Smooth muscle cell (in vitro differentiated cells): ENCODE measurements at regions not wholly inside any gene's neighbourhood (a gene's known extent, or its start where the extent isn't known, plus 50 kb on each side); places are given as distances from the start of the nearest gene placed in this dataset.

Experiments used
- DNase-seq: peaks from one replicate; lab custom pipeline; 2025; ENCODE audit not compliant: unreplicated experiment; lab: John Stamatoyannopoulos, UW
- H2AFZ ChIP-seq: fragments of 200-600 bp; sonication (generic); 2 replicates; pipeline ENCODE4 v1.6.0; 2016; ENCODE audit warnings: antibody characterized with exemption, low read depth, mild to moderate bottlenecking
- H3F3A ChIP-seq: fragments of 200-600 bp; sonication (generic); 2 replicates; pipeline ENCODE4 v1.6.0; 2017; ENCODE audit warnings: antibody characterized with exemption, low read depth
- H3K27ac ChIP-seq: fragments of 200-600 bp; sonication (generic); 2 replicates; pipeline ENCODE4 v1.5.1; 2016; ENCODE audit warnings: low read depth, mild to moderate bottlenecking
- H3K27me3 ChIP-seq: fragments of 200-600 bp; sonication (generic); 2 replicates; pipeline ENCODE4 v1.6.1; 2016; ENCODE audit warnings: low read depth, mild to moderate bottlenecking
- H3K36me3 ChIP-seq: fragments of 200-600 bp; sonication (generic); 2 replicates; pipeline ENCODE4 v1.5.1; 2016; ENCODE audit warnings: low read depth
- H3K4me1 ChIP-seq: fragments of 200-600 bp; sonication (generic); 2 replicates; pipeline ENCODE4 v1.5.1; 2016; ENCODE audit warnings: low read depth
- H3K4me2 ChIP-seq: fragments of 200-600 bp; sonication (generic); 2 replicates; pipeline ENCODE4 v1.6.0; 2016; ENCODE audit warnings: mild to moderate bottlenecking
- H3K4me3 ChIP-seq: fragments of 200-600 bp; sonication (generic); 2 replicates; pipeline ENCODE4 v1.5.1; 2016; ENCODE audit warnings: mild to moderate bottlenecking
- H3K79me2 ChIP-seq: fragments of 200-600 bp; sonication (generic); 2 replicates; pipeline ENCODE4 v1.6.0; 2016; ENCODE audit warnings: low read depth, mild to moderate bottlenecking
- H3K9ac ChIP-seq: fragments of 200-600 bp; sonication (generic); 2 replicates; pipeline ENCODE4 v1.6.0; 2016; ENCODE audit warnings: low read depth
- H3K9me3 ChIP-seq: fragments of 200-600 bp; sonication (generic); replicated peaks from 2 replicates; pipeline ENCODE4 v1.5.1; 2016; ENCODE audit warnings: low read depth
- H4K20me1 ChIP-seq: fragments of 200-600 bp; sonication (generic); 2 replicates; pipeline ENCODE4 v1.6.0; 2016; ENCODE audit warnings: low read depth
- WGBS: methylation state at CpG from one replicate; pipeline ENCODE4 v1.1.7; 2016; ENCODE audit warnings: low lambda C conversion rate; 5-methylcytosine and 5-hydroxymethylcytosine counted together
- TF ChIP-seq, protein P1 (sequence below): fragments of 200-600 bp; sonication (generic); IDR thresholded peaks from 2 replicates; pipeline ENCODE4 v1.5.1; 2017; ENCODE audit warnings: borderline replicate concordance, mild to moderate bottlenecking, antibody characterized with exemption; ENCODE audit not compliant: insufficient read depth, poor library complexity, severe bottlenecking

GRCh38 chr13:79648191-79648590 lies 167.2 kb downstream of the NDFIP2 start:
- H3K4me2 ChIP-seq = no peak overlapping the region
- no peak overlapping the region for H3K4me3 ChIP-seq
- no peaks in the 10 kb centered on the region for H3F3A ChIP-seq
- no peak overlapping the region for H2AFZ ChIP-seq
- H3K36me3 ChIP-seq = no peaks in the 10 kb centered on the region
- TF ChIP-seq, protein P1, sequence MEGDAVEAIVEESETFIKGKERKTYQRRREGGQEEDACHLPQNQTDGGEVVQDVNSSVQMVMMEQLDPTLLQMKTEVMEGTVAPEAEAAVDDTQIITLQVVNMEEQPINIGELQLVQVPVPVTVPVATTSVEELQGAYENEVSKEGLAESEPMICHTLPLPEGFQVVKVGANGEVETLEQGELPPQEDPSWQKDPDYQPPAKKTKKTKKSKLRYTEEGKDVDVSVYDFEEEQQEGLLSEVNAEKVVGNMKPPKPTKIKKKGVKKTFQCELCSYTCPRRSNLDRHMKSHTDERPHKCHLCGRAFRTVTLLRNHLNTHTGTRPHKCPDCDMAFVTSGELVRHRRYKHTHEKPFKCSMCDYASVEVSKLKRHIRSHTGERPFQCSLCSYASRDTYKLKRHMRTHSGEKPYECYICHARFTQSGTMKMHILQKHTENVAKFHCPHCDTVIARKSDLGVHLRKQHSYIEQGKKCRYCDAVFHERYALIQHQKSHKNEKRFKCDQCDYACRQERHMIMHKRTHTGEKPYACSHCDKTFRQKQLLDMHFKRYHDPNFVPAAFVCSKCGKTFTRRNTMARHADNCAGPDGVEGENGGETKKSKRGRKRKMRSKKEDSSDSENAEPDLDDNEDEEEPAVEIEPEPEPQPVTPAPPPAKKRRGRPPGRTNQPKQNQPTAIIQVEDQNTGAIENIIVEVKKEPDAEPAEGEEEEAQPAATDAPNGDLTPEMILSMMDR = no peak
- no peaks in the 10 kb centered on the region for H3K79me2 ChIP-seq
- H3K9me3 ChIP-seq = no peaks in the 10 kb centered on the region
- H3K27me3 ChIP-seq = no peaks in the 10 kb centered on the region
- H3K27ac ChIP-seq = peak overlapping the region; percentile 71
- no peak overlapping the region for H3K9ac ChIP-seq
- 81% methylated on average over 1 of the region's 1 CpG for WGBS
- no peak for DNase-seq
- no peaks in the 10 kb centered on the region for H3K4me1 ChIP-seq
- no peaks in the 10 kb centered on the region for H4K20me1 ChIP-seq

DNA sequence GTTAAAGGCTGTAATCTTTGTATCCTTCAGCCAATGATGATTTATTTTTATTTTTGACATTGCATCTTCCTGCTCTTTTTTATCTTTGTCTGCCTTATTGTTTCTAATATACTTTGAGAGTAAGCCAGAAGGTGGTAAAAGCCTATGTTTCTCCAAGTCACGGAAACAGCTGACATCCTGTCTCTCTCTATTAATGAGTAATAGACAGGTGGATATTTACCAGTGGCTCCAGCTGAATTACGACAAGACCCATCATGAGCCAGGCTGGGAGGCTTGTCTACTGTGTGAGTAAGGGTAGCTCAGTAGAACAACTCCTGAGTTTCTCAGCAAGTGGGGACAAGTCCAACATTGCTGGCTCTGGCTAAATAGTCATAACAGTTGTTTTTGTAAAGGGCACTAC lies 166.6 kb downstream of the NDFIP2 start:
- H3K4me1 ChIP-seq = no peaks in the 10 kb centered on the region
- 66% methylated on average over 2 of the region's 2 CpGs for WGBS
- no peaks in the 10 kb centered on the region for H3K9me3 ChIP-seq
- no peak overlapping the region for H3K4me3 ChIP-seq
- no peaks in the 10 kb centered on the region for H3K27me3 ChIP-seq
- peak overlapping the region; percentile 71 for H3K27ac ChIP-seq
- TF ChIP-seq, protein P1 = no peak
- no peak overlapping the region for H3K9ac ChIP-seq
- no peak overlapping the region for H3K4me2 ChIP-seq
- no peaks in the 10 kb centered on the region for H3F3A ChIP-seq
- no peaks in the 10 kb centered on the region for H3K36me3 ChIP-seq
- no peaks in the 10 kb centered on the region for H3K79me2 ChIP-seq
- no peaks in the 10 kb centered on the region for H4K20me1 ChIP-seq
- H2AFZ ChIP-seq = no peak overlapping the region
- no peak for DNase-seq

- Histone ChIP-seq H3K79me2 (no peaks in the 10 kb centered on the region), H3K9ac (no peak overlapping the region), H3K27me3 (no peaks in the 10 kb centered on the region), H4K20me1 (no peaks in the 10 kb centered on the region), H3K4me2 (no peak overlapping the region), H3K27ac (peak overlapping the region; percentile 71), H3K4me1 (no peaks in the 10 kb centered on the region), H3K36me3 (no peaks in the 10 kb centered on the region), H3K4me3 (no peak overlapping the region), H2AFZ (no peak overlapping the region), H3K9me3 (no peaks in the 10 kb centered on the region), H3F3A (no peaks in the 10 kb centered on the region)
- TF ChIP-seq, protein P1 = no peak
- 70% methylated on average over 2 of the region's 2 CpGs for WGBS
- no peak for DNase-seq
Observed at GRCh38 chr13:79646880-79647279, 165.9 kb downstream of the NDFIP2 start.

- Histone ChIP-seq H3K36me3 (no peaks in the 10 kb centered on the region), H3F3A (no peaks in the 10 kb centered on the region), H3K79me2 (no peaks in the 10 kb centered on the region), H3K4me1 (no peaks in the 10 kb centered on the region), H4K20me1 (no peaks in the 10 kb centered on the region), H2AFZ (no peak overlapping the region), H3K4me3 (no peak overlapping the region), H3K27me3 (no peaks in the 10 kb centered on the region), H3K9me3 (no peaks in the 10 kb centered on the region), H3K4me2 (no peak overlapping the region), H3K9ac (no peak overlapping the region), H3K27ac (no peak overlapping the region)
- TF ChIP-seq, protein P1 = no peak
- WGBS = 97% methylated on average over 3 of the region's 3 CpGs
- no peak for DNase-seq
Observed at GRCh38 chr13:79645569-79645968, 164.6 kb downstream of the NDFIP2 start.
